ENCODE measurements at regions not wholly inside any gene's neighbourhood (a gene's known extent, or its start where the extent isn't known, plus 50 kb on each side); places are given as distances from the start of the nearest gene placed in this dataset.
A peak's percentile ranks its signal among the peaks of the same experiment; 100 is the strongest.

DNA sequence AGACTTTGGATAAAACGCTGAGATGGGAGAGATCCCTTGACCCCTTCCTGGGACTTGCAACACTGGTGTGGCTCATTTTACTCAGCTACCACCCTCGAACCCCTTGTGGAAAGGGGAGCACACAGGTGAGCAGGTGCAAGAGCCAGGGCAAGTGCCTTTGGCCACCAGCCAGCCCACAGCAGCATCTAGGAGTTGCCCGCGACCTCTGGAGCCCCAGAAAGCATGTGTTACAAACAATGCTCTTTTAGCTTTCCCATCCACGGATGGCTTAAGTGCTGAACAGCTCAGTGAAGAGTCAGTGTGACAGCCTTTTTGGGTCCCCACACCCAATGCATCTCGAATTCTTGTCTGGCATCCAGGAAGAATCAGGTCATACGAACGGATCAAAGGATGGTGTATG, 197.8 kb downstream of the MEMO1 start:
- peaks cover 0 to 5% of the 10 kb centered on the region in 2 donors for H3K27me3 Mint-ChIP-seq (ENCODE audit: low read depth in 2 of 2)
- intact Hi-C loops (cut with micrococcal nuclease), result no loop called here

DNA sequence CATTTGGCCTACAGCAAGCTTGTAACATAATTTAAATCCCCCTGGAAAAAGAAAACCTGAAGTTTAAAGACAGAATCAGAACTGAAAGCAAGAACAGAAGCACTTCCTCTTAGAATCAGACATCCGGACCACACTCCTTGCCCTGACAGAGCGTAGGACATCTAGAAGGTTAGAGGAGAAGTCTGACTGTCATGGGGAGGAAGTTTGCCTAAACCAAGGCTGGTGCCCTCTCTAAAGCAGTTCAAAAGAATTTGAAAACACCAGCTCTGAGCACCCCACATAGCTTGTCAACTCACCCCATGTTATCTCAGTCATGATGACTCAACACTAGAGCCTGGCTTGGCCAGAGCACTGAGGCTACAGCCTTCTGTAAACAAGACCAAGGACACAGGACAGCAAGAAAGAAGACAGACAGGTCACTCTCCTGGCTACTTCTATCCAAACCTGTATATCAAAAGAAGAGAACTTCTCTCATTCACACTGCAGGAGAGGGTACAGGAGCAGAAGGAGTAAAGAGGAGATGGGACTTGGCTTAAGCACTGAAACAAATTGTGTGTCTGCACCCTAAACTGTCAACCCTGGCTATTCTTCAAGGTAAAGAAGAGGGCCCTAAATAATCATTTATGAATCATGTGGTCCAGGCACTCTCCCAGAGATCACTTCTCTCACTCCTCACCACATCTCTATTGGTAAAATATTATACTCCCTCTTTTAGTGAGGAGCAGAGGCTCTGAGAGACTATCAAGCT, 198.6 kb downstream of the MEMO1 start:
- peak overlapping the region; percentile 13 for H3K27ac ChIP-seq (ENCODE audit: low read length)
- Mint-ChIP-seq H3K9me3 (no peaks in the 10 kb centered on the region), H3K27me3 (ENCODE audit: low read depth in 2 of 2) (peaks cover 0 to 3% of the 10 kb centered on the region in 2 donors), H3K27ac (peak overlapping the region; percentile 80 to 81), H3K4me3 (peak overlapping the region; percentile 59), H3K4me1 (peaks cover 16 to 17% of the 10 kb centered on the region in 2 donors), H3K36me3 (no peaks in the 10 kb centered on the region)
- peak in 1 of 2 donors; percentile 40 for DNase-seq
- no peaks in the 10 kb centered on the region for H3K9me3 ChIP-seq (ENCODE audit: control insufficient read depth, insufficient read depth, low read length)
- 0% methylated on average over 1 of the region's 2 CpGs for WGBS (ENCODE audit: insufficient coverage)
- TF ChIP-seq, protein P1, sequence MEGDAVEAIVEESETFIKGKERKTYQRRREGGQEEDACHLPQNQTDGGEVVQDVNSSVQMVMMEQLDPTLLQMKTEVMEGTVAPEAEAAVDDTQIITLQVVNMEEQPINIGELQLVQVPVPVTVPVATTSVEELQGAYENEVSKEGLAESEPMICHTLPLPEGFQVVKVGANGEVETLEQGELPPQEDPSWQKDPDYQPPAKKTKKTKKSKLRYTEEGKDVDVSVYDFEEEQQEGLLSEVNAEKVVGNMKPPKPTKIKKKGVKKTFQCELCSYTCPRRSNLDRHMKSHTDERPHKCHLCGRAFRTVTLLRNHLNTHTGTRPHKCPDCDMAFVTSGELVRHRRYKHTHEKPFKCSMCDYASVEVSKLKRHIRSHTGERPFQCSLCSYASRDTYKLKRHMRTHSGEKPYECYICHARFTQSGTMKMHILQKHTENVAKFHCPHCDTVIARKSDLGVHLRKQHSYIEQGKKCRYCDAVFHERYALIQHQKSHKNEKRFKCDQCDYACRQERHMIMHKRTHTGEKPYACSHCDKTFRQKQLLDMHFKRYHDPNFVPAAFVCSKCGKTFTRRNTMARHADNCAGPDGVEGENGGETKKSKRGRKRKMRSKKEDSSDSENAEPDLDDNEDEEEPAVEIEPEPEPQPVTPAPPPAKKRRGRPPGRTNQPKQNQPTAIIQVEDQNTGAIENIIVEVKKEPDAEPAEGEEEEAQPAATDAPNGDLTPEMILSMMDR (IDR thresholded peaks at IDR 0.05), result no peak
- ATAC-seq, result peak; percentile 31 to 82 (median 72)
- no peak overlapping the region for H3K4me3 ChIP-seq (ENCODE audit: low read length)
- no peaks in the 10 kb centered on the region for H3K27me3 ChIP-seq (ENCODE audit: control insufficient read depth, insufficient read depth, low read length)
- no peaks in the 10 kb centered on the region for H3K4me1 ChIP-seq (ENCODE audit: control insufficient read depth, insufficient read depth, low read length)
- intact Hi-C loops (cut with micrococcal nuclease), result no loop called here
- no peaks in the 10 kb centered on the region for H3K36me3 ChIP-seq (ENCODE audit: control insufficient read depth, insufficient read depth, low read length)

More for the DNA sequence above, 197.8 kb downstream of the MEMO1 start:
- Histone ChIP-seq H3K9me3 (ENCODE audit: control insufficient read depth, insufficient read depth, low read length) (no peaks in the 10 kb centered on the region), H3K27me3 (ENCODE audit: control insufficient read depth, insufficient read depth, low read length) (no peaks in the 10 kb centered on the region), H3K27ac (ENCODE audit: low read length) (no peak overlapping the region), H3K36me3 (ENCODE audit: control insufficient read depth, insufficient read depth, low read length) (no peaks in the 10 kb centered on the region), H3K4me1 (ENCODE audit: control insufficient read depth, insufficient read depth, low read length) (no peaks in the 10 kb centered on the region), H3K4me3 (ENCODE audit: low read length) (no peak overlapping the region)
- no peak overlapping the region for H3K4me3 Mint-ChIP-seq
- TF ChIP-seq, protein P1 (IDR thresholded peaks at IDR 0.05), result no peak
- DNase-seq (no peak), ATAC-seq (no peak)
- 93% methylated on average over 8 of the region's 8 CpGs for WGBS (ENCODE audit: insufficient coverage)
- peak overlapping the region; percentile 80 to 81 for H3K27ac Mint-ChIP-seq
- no peaks in the 10 kb centered on the region for H3K36me3 Mint-ChIP-seq
- no peaks in the 10 kb centered on the region for H3K9me3 Mint-ChIP-seq
- peaks cover 16 to 17% of the 10 kb centered on the region in 2 donors for H3K4me1 Mint-ChIP-seq

DNA sequence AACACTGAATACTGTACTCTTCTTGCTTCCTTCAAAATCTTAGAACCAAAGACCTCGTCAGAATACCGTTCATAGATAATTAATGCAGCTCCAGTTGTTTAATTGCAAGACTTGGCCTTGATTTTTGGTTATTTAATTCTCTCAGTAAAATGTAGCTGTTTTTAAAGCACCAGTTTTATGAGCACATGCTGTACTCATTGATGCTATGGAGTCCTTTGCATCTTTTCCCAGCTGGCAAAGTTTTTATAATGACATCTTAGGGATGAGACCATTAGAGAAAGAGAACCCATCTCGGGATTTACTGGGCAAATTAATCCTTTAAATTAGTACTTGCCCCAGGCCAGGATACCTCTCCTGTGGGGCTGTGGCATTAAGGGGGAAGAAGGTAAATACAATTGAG, 199.3 kb downstream of the MEMO1 start:
- DNase-seq (no peak), ATAC-seq (no peak)
- Mint-ChIP-seq H3K4me3 (peak overlapping the region; percentile 59), H3K27me3 (ENCODE audit: low read depth in 2 of 2) (peaks cover 0 to 3% of the 10 kb centered on the region in 2 donors), H3K4me1 (peaks cover 16 to 17% of the 10 kb centered on the region in 2 donors), H3K36me3 (no peaks in the 10 kb centered on the region), H3K9me3 (no peaks in the 10 kb centered on the region), H3K27ac (peak overlapping the region; percentile 80 to 81)
- Histone ChIP-seq H3K36me3 (ENCODE audit: control insufficient read depth, insufficient read depth, low read length) (no peaks in the 10 kb centered on the region), H3K9me3 (ENCODE audit: control insufficient read depth, insufficient read depth, low read length) (no peaks in the 10 kb centered on the region), H3K4me1 (ENCODE audit: control insufficient read depth, insufficient read depth, low read length) (no peaks in the 10 kb centered on the region), H3K27me3 (ENCODE audit: control insufficient read depth, insufficient read depth, low read length) (no peaks in the 10 kb centered on the region), H3K27ac (ENCODE audit: low read length) (no peak overlapping the region), H3K4me3 (ENCODE audit: low read length) (no peak overlapping the region)
- intact Hi-C loops (cut with micrococcal nuclease), result no loop called here
- TF ChIP-seq, protein P1 (IDR thresholded peaks at IDR 0.05), result no peak
- 100% methylated on average over 3 of the region's 3 CpGs for WGBS (ENCODE audit: insufficient coverage)

Measured in natural killer cell (primary cell).